ENCODE measurements at regions not wholly inside any gene's neighbourhood (a gene's known extent, or its start where the extent isn't known, plus 50 kb on each side); places are given as distances from the start of the nearest gene placed in this dataset.

GRCh38 chr22:27689664-27690063 is 111.9 kb downstream of the MN1 start:
- no peaks in the 10 kb centered on the region for H3K23me2 ChIP-seq (ENCODE audit: insufficient read length, low read depth, low read length, poor library complexity, severe bottlenecking)
- no peak overlapping the region for H2BK120ac ChIP-seq (ENCODE audit: low read depth, low read length, poor library complexity, severe bottlenecking)
- H4K91ac ChIP-seq (ENCODE audit: insufficient read length, low read depth, low read length) = no peak overlapping the region
- H2AFZ ChIP-seq (ENCODE audit: low read length) = no peak overlapping the region
- no peaks in the 10 kb centered on the region for H3K27me3 ChIP-seq (ENCODE audit: insufficient read depth, low read length)
- no peak overlapping the region for H3K27ac Mint-ChIP-seq
- no peak overlapping the region for H4K5ac ChIP-seq (ENCODE audit: insufficient read length, low read depth, low read length)
- no peaks in the 10 kb centered on the region for H3K9me3 ChIP-seq (ENCODE audit: control insufficient read depth, low read depth, low read length)
- no peak overlapping the region for H3K27ac ChIP-seq (ENCODE audit: insufficient read length, low read depth, low read length)
- H3K79me2 ChIP-seq (ENCODE audit: insufficient read depth, low read length) = no peaks in the 10 kb centered on the region
- no peak overlapping the region for H3K9ac ChIP-seq (ENCODE audit: extremely low read depth, insufficient read length, low read length)
- no CpG with 5 or more reads among the region's 1 CpG for WGBS (ENCODE audit: extremely low coverage, insufficient read length, low lambda C conversion rate)
- no peaks in the 10 kb centered on the region; the same call in 1 of the 2 replicates for H3K27me3 Mint-ChIP-seq (ENCODE audit: low read depth)
- H3K36me3 Mint-ChIP-seq (ENCODE audit: insufficient read depth in 1 of 3, low read depth in 3 of 3) = peaks cover 4 to 42% (median 27%) of the 10 kb centered on the region in 3 experiments; a peak in 6 of 7 replicates
- TF ChIP-seq, protein P1, sequence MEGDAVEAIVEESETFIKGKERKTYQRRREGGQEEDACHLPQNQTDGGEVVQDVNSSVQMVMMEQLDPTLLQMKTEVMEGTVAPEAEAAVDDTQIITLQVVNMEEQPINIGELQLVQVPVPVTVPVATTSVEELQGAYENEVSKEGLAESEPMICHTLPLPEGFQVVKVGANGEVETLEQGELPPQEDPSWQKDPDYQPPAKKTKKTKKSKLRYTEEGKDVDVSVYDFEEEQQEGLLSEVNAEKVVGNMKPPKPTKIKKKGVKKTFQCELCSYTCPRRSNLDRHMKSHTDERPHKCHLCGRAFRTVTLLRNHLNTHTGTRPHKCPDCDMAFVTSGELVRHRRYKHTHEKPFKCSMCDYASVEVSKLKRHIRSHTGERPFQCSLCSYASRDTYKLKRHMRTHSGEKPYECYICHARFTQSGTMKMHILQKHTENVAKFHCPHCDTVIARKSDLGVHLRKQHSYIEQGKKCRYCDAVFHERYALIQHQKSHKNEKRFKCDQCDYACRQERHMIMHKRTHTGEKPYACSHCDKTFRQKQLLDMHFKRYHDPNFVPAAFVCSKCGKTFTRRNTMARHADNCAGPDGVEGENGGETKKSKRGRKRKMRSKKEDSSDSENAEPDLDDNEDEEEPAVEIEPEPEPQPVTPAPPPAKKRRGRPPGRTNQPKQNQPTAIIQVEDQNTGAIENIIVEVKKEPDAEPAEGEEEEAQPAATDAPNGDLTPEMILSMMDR (conservative IDR thresholded peaks at IDR 0.05) = no peak
- no peak overlapping the region for H3K4ac ChIP-seq (ENCODE audit: low read depth, low read length)
- H2BK12ac ChIP-seq (ENCODE audit: insufficient read length, low read depth, low read length) = no peak overlapping the region
- no peak overlapping the region for H2AK5ac ChIP-seq (ENCODE audit: insufficient read length, low read length)
- H4K8ac ChIP-seq (replicated peaks; ENCODE audit: insufficient read length, low read depth, low read length) = no peak overlapping the region
- H3K79me1 ChIP-seq (ENCODE audit: insufficient read depth, low read depth, low read length, poor library complexity, severe bottlenecking) = peaks cover 4% of the 10 kb centered on the region
- no peaks in the 10 kb centered on the region for H3K4me1 ChIP-seq (ENCODE audit: insufficient read depth, low read length)
- no peak overlapping the region for H3K18ac ChIP-seq (ENCODE audit: insufficient read length, low read depth, low read length)
- no peak overlapping the region for H3T11ph ChIP-seq (ENCODE audit: low read length)
- no peak overlapping the region for H3K23ac ChIP-seq (ENCODE audit: insufficient read length, low read depth, low read length)
- no peaks in the 10 kb centered on the region; a peak in 1 of 5 replicates for H3K9me3 Mint-ChIP-seq
- H4K20me1 ChIP-seq (ENCODE audit: control insufficient read depth, insufficient read depth, insufficient read length) = peaks cover 3% of the 10 kb centered on the region
- H3K4me2 ChIP-seq (ENCODE audit: insufficient read depth, insufficient read length, low read length) = no peak overlapping the region
- no peak overlapping the region for H2BK20ac ChIP-seq (ENCODE audit: low read depth, low read length, poor library complexity, severe bottlenecking)
- H3K14ac ChIP-seq (ENCODE audit: insufficient read depth, low read length) = no peak overlapping the region
- H2BK5ac ChIP-seq (ENCODE audit: insufficient read length, low read length) = no peak overlapping the region
- H3K56ac ChIP-seq (ENCODE audit: insufficient read length, low read depth, low read length) = no peak overlapping the region
- no peak overlapping the region for H2BK15ac ChIP-seq (ENCODE audit: low read depth, low read length)
- H3K4me3 Mint-ChIP-seq = no peak overlapping the region
- 0 out of 4 replicates have a peak, but pooled peaks cover 0 to 3% of the 10 kb centered on the region in 2 experiments for H3K4me1 Mint-ChIP-seq
- DNase-seq = no peak
